HG03457 (cell line): ENCODE measurements at regions not wholly inside any gene's neighbourhood (a gene's known extent, or its start where the extent isn't known, plus 50 kb on each side); places are given as distances from the start of the nearest gene placed in this dataset.

Experiments
- ATAC-seq: cut with Tn5 transposase; IDR thresholded peaks from one replicate; pipeline ENCODE4 v1.9.1; 2021; ENCODE audit warnings: moderate number of reproducible peaks; ENCODE audit not compliant: unreplicated experiment

- ATAC-seq, result no peak
Observed at GRCh38 chr5:71982717-71983395, 124.4 kb upstream of the MAP1B start.

GRCh38 chr5:71986101-71986500 lies 121.2 kb upstream of the MAP1B start:
- no peak for ATAC-seq

- ATAC-seq, result no peak
Observed at GRCh38 chr5:71988808-71989207, 118.5 kb upstream of the MAP1B start.

GRCh38 chr5:71993600-71993999 lies 113.7 kb upstream of the MAP1B start:
- ATAC-seq, result no peak

- ATAC-seq, result no peak
Observed at GRCh38 chr5:71996789-71997188, 110.5 kb upstream of the MAP1B start.

GRCh38 chr5:71998746-71999145 lies 108.5 kb upstream of the MAP1B start:
- ATAC-seq, result no peak

GRCh38 chr5:72000707-72001106 lies 106.6 kb upstream of the MAP1B start:
- ATAC-seq, result no peak

GRCh38 chr5:72005671-72006070 lies 101.6 kb upstream of the MAP1B start:
- ATAC-seq, result no peak

- ATAC-seq, result no peak
Observed at GRCh38 chr5:72006361-72006760, 100.9 kb upstream of the MAP1B start.

- no peak for ATAC-seq
Observed at GRCh38 chr5:72007336-72008111, 99.8 kb upstream of the MAP1B start.

GRCh38 chr5:72009280-72009679 lies 98.0 kb upstream of the MAP1B start:
- ATAC-seq, result no peak

- no peak for ATAC-seq
Observed at GRCh38 chr5:72010430-72010829, 96.8 kb upstream of the MAP1B start.

GRCh38 chr5:72012906-72013305 lies 94.4 kb upstream of the MAP1B start:
- no peak for ATAC-seq

GRCh38 chr5:72013766-72014624 lies 93.3 kb upstream of the MAP1B start:
- no peak for ATAC-seq

- no peak for ATAC-seq
Observed at GRCh38 chr5:72015103-72015548, 92.1 kb upstream of the MAP1B start.

GRCh38 chr5:72018143-72018803 lies 89.0 kb upstream of the MAP1B start:
- ATAC-seq, result no peak

- ATAC-seq, result no peak
Observed at GRCh38 chr5:72020161-72020983, 86.9 kb upstream of the MAP1B start.

GRCh38 chr5:72021651-72022357 lies 85.5 kb upstream of the MAP1B start:
- ATAC-seq, result no peak

- no peak for ATAC-seq
Observed at GRCh38 chr5:72028382-72028781, 78.9 kb upstream of the MAP1B start.
